SJSA1 (cell line): ENCODE measurements at regions not wholly inside any gene's neighbourhood (a gene's known extent, or its start where the extent isn't known, plus 50 kb on each side); places are given as distances from the start of the nearest gene placed in this dataset.

ENCODE experiments used
- DNase-seq, 2 experiments: peaks; one replicate each; pipeline ENCODE4 v3.0.0-alpha.2; 2015 to 2020; ENCODE audit warnings: low spot score in 2 of 2, low read depth in 1 of 2
- H3K27ac ChIP-seq: fragments of 250-450 bp; sonication (Bioruptor Pico); 2 replicates; pipeline ENCODE4 v1.5.1; 2020; ENCODE audit warnings: mild to moderate bottlenecking, moderate library complexity
- H3K27me3 ChIP-seq: fragments of 250-450 bp; sonication (Bioruptor Pico); replicated peaks from 2 replicates; pipeline ENCODE4 v1.5.1; 2020; ENCODE audit warnings: mild to moderate bottlenecking, moderate library complexity
- H3K36me3 ChIP-seq: fragments of 250-450 bp; sonication (Bioruptor Pico); 2 replicates; pipeline ENCODE4 v1.5.1; 2020; ENCODE audit warnings: mild to moderate bottlenecking
- H3K4me1 ChIP-seq: fragments of 250-450 bp; sonication (Bioruptor Pico); replicated peaks from 2 replicates; pipeline ENCODE4 v1.6.1; 2021; ENCODE audit warnings: mild to moderate bottlenecking
- H3K4me3 ChIP-seq: fragments of 250-450 bp; sonication (Bioruptor Pico); 2 replicates; pipeline ENCODE4 v1.5.1; 2020; ENCODE audit warnings: mild to moderate bottlenecking
- H3K9me3 ChIP-seq: fragments of 250-450 bp; sonication (Bioruptor Pico); replicated peaks from 2 replicates; pipeline ENCODE4 v1.5.1; 2020; ENCODE audit warnings: mild to moderate bottlenecking

DNA sequence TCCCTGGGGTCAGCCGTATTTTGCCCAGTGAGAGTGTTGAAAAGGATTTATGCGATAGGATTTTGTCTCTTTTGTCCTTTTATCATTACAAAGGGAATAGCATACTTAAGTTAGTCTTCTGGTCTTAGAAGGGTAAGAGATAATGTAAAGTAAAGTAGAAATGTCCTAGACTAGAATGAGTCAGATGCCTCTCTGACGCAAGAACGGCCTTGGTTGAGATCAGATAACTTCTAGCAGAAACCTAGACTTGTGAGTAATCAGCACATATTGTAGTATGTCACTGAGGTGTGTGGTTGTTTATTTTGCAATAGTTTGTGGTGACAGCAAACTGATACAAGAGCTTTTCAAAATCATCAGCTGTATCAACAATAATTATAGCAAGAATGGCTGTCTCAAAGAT, 866.1 kb downstream of the NSUN3 start:
- no peaks in the 10 kb centered on the region for H3K4me1 ChIP-seq

DNA sequence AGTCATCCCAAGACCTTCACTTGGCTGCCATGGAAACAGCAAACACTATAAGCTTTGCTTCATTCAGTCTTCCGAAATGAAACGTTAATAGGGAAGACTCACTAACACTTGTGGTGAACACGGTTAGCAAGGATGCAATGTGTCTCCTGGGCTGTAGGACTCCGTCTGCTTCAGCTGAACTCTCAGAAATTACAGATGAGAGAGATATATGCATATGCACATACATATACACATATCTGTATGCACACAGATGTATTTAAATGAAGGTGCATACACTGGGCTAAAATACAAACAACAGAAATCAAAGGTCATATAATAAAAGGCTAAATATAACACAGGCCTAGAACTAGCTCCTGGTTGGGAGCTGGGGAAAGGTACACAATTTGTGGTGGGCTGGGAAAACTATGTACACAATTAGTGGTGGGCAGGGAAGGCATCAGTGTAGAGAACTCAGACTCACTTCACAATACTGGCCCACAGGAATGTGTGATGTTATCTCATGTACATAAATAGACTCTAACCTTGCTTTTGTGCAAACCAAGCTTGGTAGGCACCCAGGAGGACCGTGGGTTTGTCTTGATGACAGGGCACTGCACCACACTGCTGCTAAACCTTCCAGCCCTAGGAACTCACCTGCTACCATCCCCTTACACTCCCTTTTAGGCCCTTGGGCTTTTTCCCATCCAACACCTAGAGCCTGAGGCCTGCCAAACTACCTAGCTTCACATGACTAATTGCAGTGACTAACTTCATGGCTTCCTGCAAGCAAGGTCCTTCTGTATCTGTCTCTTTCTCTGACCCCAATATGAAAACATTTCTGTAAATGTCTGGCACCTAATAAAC, 873.1 kb downstream of the NSUN3 start:
- H3K36me3 ChIP-seq = no peaks in the 10 kb centered on the region
- no peaks in the 10 kb centered on the region for H3K9me3 ChIP-seq
- H3K4me1 ChIP-seq = no peaks in the 10 kb centered on the region
- H3K27me3 ChIP-seq = no peaks in the 10 kb centered on the region
- no peak for DNase-seq
- H3K27ac ChIP-seq = no peak overlapping the region
- no peak overlapping the region for H3K4me3 ChIP-seq

More for the DNA sequence above, 866.1 kb downstream of the NSUN3 start:
- Histone ChIP-seq H3K36me3 (no peaks in the 10 kb centered on the region), H3K27me3 (no peaks in the 10 kb centered on the region), H3K9me3 (no peaks in the 10 kb centered on the region), H3K27ac (no peak overlapping the region), H3K4me3 (no peak overlapping the region)
- no peak for DNase-seq

GRCh38 chr3:94937980-94938379, 875.1 kb downstream of the NSUN3 start:
- Histone ChIP-seq H3K36me3 (no peaks in the 10 kb centered on the region), H3K4me3 (no peak overlapping the region), H3K9me3 (no peaks in the 10 kb centered on the region), H3K27ac (no peak overlapping the region), H3K4me1 (no peaks in the 10 kb centered on the region), H3K27me3 (no peaks in the 10 kb centered on the region)
- DNase-seq = no peak

DNA sequence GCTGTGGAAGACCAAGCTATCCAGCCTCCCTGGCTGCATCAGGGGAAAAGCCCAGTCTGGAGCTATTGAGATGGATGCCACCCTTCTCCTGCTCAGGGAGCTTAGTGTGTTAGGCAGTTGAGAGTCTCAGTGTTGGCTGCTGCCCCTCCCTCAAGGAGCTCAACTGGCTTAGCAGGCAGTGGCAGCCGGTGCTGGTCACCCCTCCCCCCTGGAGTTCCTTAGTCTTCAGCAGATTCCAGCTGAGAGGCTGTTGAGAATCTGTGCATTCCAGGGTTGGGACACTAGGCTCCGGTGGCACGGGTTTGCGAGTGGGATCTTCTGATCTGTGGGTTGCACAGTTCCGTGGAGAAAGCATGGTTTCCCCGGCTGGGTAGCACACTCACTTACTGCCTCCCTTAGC, 883.8 kb downstream of the NSUN3 start:
- H3K27ac ChIP-seq = no peak overlapping the region
- DNase-seq = no peak
- H3K4me1 ChIP-seq = no peaks in the 10 kb centered on the region
- H3K9me3 ChIP-seq = no peaks in the 10 kb centered on the region
- no peaks in the 10 kb centered on the region for H3K36me3 ChIP-seq
- no peaks in the 10 kb centered on the region for H3K27me3 ChIP-seq
- no peak overlapping the region for H3K4me3 ChIP-seq

- no peak for DNase-seq
- Histone ChIP-seq H3K27ac (no peak overlapping the region), H3K27me3 (no peaks in the 10 kb centered on the region), H3K36me3 (no peaks in the 10 kb centered on the region), H3K4me1 (no peaks in the 10 kb centered on the region), H3K9me3 (no peaks in the 10 kb centered on the region), H3K4me3 (no peak overlapping the region)
These were observed 898.7 kb downstream of the NSUN3 start for GRCh38 chr3:94961423-94962100.

DNA sequence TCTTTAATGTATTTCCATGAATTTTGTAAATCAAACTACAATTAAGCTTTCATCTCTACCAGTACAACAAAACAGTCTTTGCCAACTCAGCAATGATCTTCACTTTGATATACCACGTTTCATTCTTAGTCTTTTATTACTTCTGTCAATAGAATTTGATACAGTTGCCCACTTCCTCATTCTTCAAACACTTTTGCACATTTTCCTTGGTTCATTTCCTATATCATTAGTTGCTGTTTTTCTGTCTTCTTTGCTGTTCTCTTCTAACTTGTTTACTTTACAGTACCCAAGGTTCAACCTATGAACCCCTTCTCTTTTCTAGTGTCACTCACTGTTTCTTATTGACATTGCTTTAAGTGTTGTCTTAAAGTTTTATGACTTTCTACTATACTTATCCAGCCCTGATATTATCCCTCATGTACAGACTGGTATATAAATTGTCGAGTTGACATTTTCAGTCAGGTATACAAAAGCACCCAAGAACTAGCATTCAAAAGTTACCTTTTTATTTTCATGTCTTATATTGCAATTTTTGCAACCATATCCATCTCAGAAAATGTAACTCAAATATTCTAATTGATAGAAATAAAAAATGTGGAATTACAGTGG, 903.1 kb downstream of the NSUN3 start:
- Histone ChIP-seq H3K9me3 (no peaks in the 10 kb centered on the region), H3K27me3 (no peaks in the 10 kb centered on the region), H3K4me3 (no peak overlapping the region), H3K36me3 (no peaks in the 10 kb centered on the region), H3K27ac (no peak overlapping the region), H3K4me1 (no peaks in the 10 kb centered on the region)
- DNase-seq = no peak

DNA sequence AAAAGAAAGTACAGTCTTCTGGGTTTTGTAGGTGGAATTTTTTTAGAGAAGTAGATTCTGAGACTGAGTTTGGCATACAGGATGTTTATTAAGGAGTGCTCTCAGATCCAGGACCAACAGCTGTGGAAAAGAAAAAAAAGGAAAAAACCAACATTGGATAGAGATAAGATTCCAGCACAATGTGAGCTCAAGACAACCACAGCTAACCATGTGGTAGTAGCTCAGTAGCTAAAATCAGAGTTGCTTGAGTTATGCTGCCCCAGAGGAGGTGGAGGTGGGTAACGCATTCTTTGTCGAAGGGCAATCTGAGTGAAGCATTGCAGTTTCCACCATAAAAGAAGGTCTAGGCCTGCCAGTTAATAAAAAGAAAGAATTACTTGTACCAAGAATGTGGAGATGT, 904.3 kb downstream of the NSUN3 start:
- Histone ChIP-seq H3K27ac (no peak overlapping the region), H3K27me3 (no peaks in the 10 kb centered on the region), H3K9me3 (no peaks in the 10 kb centered on the region), H3K4me3 (no peak overlapping the region), H3K4me1 (no peaks in the 10 kb centered on the region), H3K36me3 (no peaks in the 10 kb centered on the region)
- no peak for DNase-seq

DNA sequence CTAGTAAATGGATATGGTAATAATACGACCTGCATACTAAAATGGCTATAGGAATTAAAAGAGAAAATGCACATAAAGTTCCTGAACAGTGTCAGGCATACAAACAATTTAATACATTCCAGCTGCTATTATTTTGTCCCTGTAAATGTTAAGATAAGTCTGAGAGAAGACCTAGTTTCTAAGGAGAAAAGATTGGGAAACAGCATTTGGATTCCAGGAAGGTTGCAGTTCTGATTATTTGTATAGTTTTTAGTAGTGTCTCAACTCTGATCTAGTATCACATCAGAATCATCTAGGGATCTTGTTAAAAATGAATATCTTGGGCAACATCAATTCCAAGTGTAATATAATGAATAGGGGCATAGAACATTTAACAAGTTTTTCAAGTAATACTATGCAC, 905.7 kb downstream of the NSUN3 start:
- no peaks in the 10 kb centered on the region for H3K9me3 ChIP-seq
- no peaks in the 10 kb centered on the region for H3K27me3 ChIP-seq
- H3K4me1 ChIP-seq = no peaks in the 10 kb centered on the region
- no peak for DNase-seq
- no peak overlapping the region for H3K4me3 ChIP-seq
- H3K27ac ChIP-seq = no peak overlapping the region
- H3K36me3 ChIP-seq = no peaks in the 10 kb centered on the region

GRCh38 chr3:94972066-94972465, 909.2 kb downstream of the NSUN3 start:
- Histone ChIP-seq H3K4me1 (no peaks in the 10 kb centered on the region), H3K36me3 (no peaks in the 10 kb centered on the region), H3K27me3 (no peaks in the 10 kb centered on the region), H3K27ac (no peak overlapping the region), H3K4me3 (no peak overlapping the region), H3K9me3 (no peaks in the 10 kb centered on the region)
- DNase-seq = no peak

- no peaks in the 10 kb centered on the region for H3K4me1 ChIP-seq
- no peaks in the 10 kb centered on the region for H3K36me3 ChIP-seq
- DNase-seq = no peak
- no peak overlapping the region for H3K27ac ChIP-seq
- no peaks in the 10 kb centered on the region for H3K27me3 ChIP-seq
- no peaks in the 10 kb centered on the region for H3K9me3 ChIP-seq
- H3K4me3 ChIP-seq = no peak overlapping the region
These were observed 915.2 kb downstream of the NSUN3 start for GRCh38 chr3:94978084-94978483.

DNA sequence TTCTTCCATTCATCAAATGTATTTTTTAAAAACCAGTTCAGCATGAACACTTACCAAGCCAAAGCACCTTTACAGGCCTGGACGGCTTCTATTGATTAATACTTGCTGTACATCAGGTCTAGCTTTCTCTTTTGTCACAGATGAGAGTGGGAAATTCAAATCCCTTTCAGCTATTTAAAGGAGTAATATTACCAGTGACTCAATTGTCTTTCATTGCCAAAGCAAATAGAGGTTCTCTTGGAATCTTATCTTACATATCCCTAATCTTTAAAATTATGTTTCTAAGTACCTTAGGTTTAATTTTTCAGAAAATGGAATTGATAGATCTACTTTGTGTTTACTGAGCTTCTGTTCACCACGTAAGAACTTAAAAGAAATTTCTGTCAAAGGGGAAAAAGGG, 922.9 kb downstream of the NSUN3 start:
- Histone ChIP-seq H3K4me1 (no peaks in the 10 kb centered on the region), H3K27me3 (no peaks in the 10 kb centered on the region), H3K9me3 (no peaks in the 10 kb centered on the region), H3K36me3 (no peaks in the 10 kb centered on the region), H3K4me3 (no peak overlapping the region), H3K27ac (no peak overlapping the region)
- no peak for DNase-seq

GRCh38 chr3:94990952-94991705, 928.3 kb downstream of the NSUN3 start:
- H3K27ac ChIP-seq = no peak overlapping the region
- H3K9me3 ChIP-seq = no peaks in the 10 kb centered on the region
- H3K4me1 ChIP-seq = no peaks in the 10 kb centered on the region
- no peaks in the 10 kb centered on the region for H3K36me3 ChIP-seq
- no peaks in the 10 kb centered on the region for H3K27me3 ChIP-seq
- DNase-seq = no peak
- H3K4me3 ChIP-seq = no peak overlapping the region

DNA sequence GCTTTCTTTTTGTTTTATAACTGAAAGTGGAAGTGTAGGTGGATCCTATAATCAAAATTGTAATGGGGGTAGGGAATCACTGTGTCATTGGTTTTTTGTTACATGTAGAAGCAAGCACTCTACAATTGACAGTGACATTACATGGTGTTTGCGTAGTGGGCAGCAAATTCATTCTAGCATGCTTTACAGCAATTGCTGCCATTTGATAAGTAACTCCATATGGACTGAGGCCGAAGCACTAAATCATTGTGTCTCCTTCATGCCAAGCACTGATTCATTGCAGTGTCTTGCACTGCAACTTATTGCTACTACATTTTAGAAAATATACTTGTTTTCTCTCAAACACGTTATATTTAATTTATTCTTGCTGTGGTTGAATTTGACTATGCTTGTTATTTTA, 933.9 kb downstream of the NSUN3 start:
- Histone ChIP-seq H3K9me3 (no peaks in the 10 kb centered on the region), H3K4me3 (no peak overlapping the region), H3K36me3 (no peaks in the 10 kb centered on the region), H3K27me3 (no peaks in the 10 kb centered on the region), H3K4me1 (no peaks in the 10 kb centered on the region), H3K27ac (no peak overlapping the region)
- DNase-seq = no peak
